A549 (cell line): ENCODE measurements at regions not wholly inside any gene's neighbourhood (a gene's known extent, or its start where the extent isn't known, plus 50 kb on each side); places are given as distances from the start of the nearest gene placed in this dataset.

Source experiments
- ATAC-seq, 2 experiments: fragments of 200-7000 bp in 1 of 2; fragments of >200 bp in 1 of 2; cut with Nextera tagmentation in 1 of 2; cut with Tn5 transposase in 1 of 2; 3 replicates each; pipeline versions ENCODE4 v1.8.0 to v1.9.1; 2018 to 2020; ENCODE audit warnings: mild to moderate bottlenecking in 1 of 2, moderate library complexity in 1 of 2
- CTCF ChIA-PET: fragments of 300-600 bp; sonication (Branson Sonifier 250); formaldehyde crosslinking; extraction: SDS; loops from one replicate; lab custom pipeline; 2021; ENCODE audit warnings: antibody characterized with exemption, inconsistent platforms; lab: Yijun Ruan, JAX
- POLR2A ChIA-PET: fragments of 350-600 bp; formaldehyde crosslinking; extraction: SDS; loops from one replicate; lab custom pipeline; 2021; ENCODE audit warnings: antibody characterized with exemption, inconsistent platforms; lab: Yijun Ruan, JAX
- DNase-seq, 2 experiments: peaks; one replicate each; pipeline versions ENCODE4 v3.0.0 to v3.0.0-alpha.2; 2011 to 2016; ENCODE audit warnings: low read depth in 1 of 2, low spot score in 1 of 2
- FAIRE-seq: peaks from 2 replicates; lab custom pipeline; 2011; peaks lifted over from hg19 to GRCh38; lab: Jason Lieb, UNC
- H3K27ac ChIP-seq, 2 experiments: fragments of >200 bp; sonication (Bioruptor Twin); formaldehyde crosslinking; 3 replicates each; pipeline ENCODE4 v1.5.1; 2016 to 2017
- H3K4me1 ChIP-seq: fragments of >200 bp; sonication (Bioruptor Twin); formaldehyde crosslinking; 3 replicates; pipeline ENCODE4 v1.6.1; 2016
- H3K4me2 ChIP-seq: fragments of >200 bp; sonication (Bioruptor Twin); formaldehyde crosslinking; 3 replicates; pipeline ENCODE4 v1.6.1; 2016
- H3K4me3 ChIP-seq: fragments of >200 bp; sonication (Bioruptor Twin); formaldehyde crosslinking; 3 replicates; pipeline ENCODE4 v1.5.1; 2016
- H3K9me3 ChIP-seq: fragments of >200 bp; sonication (Bioruptor Twin); formaldehyde crosslinking; 3 replicates; pipeline ENCODE4 v1.6.1; 2016
- BCL3 ChIP-seq: fragments of >200 bp; sonication (Bioruptor Twin); formaldehyde crosslinking; IDR thresholded peaks from 3 replicates; pipeline ENCODE4 v1.6.1; 2016
- BHLHE40 ChIP-seq: IDR thresholded peaks from 2 replicates; pipeline ENCODE4 v1.6.1; 2012; ENCODE audit warnings: low read depth, low read length, inconsistent platforms
- CEBPB ChIP-seq, 2 experiments: fragments of >200 bp in 1 of 2; sonication (Bioruptor Twin) in 1 of 2; formaldehyde crosslinking in 1 of 2; IDR thresholded peaks; 2 replicates each; pipeline ENCODE4 v1.6.1; 2012 to 2016
- CHD2 ChIP-seq: fragments of 150-350 bp; IDR thresholded peaks from 2 replicates; pipeline ENCODE4 v1.6.1; 2014; ENCODE audit warnings: low read length; ENCODE audit not compliant: partially characterized antibody
- CHD4 ChIP-seq: fragments of 200-600 bp; sonication (generic); IDR thresholded peaks from 2 replicates; pipeline ENCODE4 v1.6.1; 2016; ENCODE audit warnings: antibody characterized with exemption, mild to moderate bottlenecking, borderline replicate concordance
- CTCF ChIP-seq: fragments of >200 bp; sonication (Bioruptor Twin); formaldehyde crosslinking; IDR thresholded peaks from 3 replicates; pipeline ENCODE4 v1.5.1; 2016
- EP300 ChIP-seq, 2 experiments: fragments of >200 bp; sonication (Bioruptor Twin); formaldehyde crosslinking; IDR thresholded peaks; 2 replicates in 1 of 2; 3 replicates in 1 of 2; pipeline ENCODE4 v1.6.1; 2016 to 2017
- FOXS1 ChIP-seq: fragments of 250-450 bp; sonication (Bioruptor Pico); IDR thresholded peaks from 2 replicates; pipeline ENCODE4 v1.5.0; 2020; ENCODE audit warnings: mild to moderate bottlenecking, moderate library complexity
- HMGXB4 ChIP-seq: fragments of 250-450 bp; sonication (Bioruptor Pico); IDR thresholded peaks from 2 replicates; pipeline ENCODE4 v1.5.0; 2021; ENCODE audit warnings: mild to moderate bottlenecking, moderate library complexity, borderline replicate concordance
- HOXA7 ChIP-seq: fragments of 250-450 bp; sonication (Bioruptor Pico); IDR thresholded peaks from 2 replicates; pipeline ENCODE4 v1.5.0; 2020; ENCODE audit warnings: mild to moderate bottlenecking, moderate library complexity
- HOXB13 ChIP-seq: fragments of 250-450 bp; sonication (Bioruptor Pico); IDR thresholded peaks from 2 replicates; pipeline ENCODE4 v1.5.0; 2020; ENCODE audit warnings: low read depth, mild to moderate bottlenecking, moderate library complexity
- JUNB ChIP-seq: fragments of >200 bp; sonication (Bioruptor Twin); formaldehyde crosslinking; IDR thresholded peaks from 2 replicates; pipeline ENCODE4 v1.6.1; 2016
- KDM1A ChIP-seq: fragments of 200-600 bp; sonication (generic); IDR thresholded peaks from 2 replicates; pipeline ENCODE4 v1.6.1; 2016; ENCODE audit warnings: low read depth, mild to moderate bottlenecking
- KDM5A ChIP-seq: fragments of 200-600 bp; sonication (generic); IDR thresholded peaks from 2 replicates; pipeline ENCODE4 v1.6.1; 2016; ENCODE audit warnings: antibody characterized with exemption, mild to moderate bottlenecking
- MAFK ChIP-seq: fragments of 450-650 bp; IDR thresholded peaks from 2 replicates; pipeline ENCODE4 v1.6.1; 2014; ENCODE audit not compliant: partially characterized antibody
- MAZ ChIP-seq: fragments of 150-350 bp; IDR thresholded peaks from 2 replicates; pipeline ENCODE4 v1.6.1; 2014; ENCODE audit warnings: antibody characterized with exemption, low read depth, low read length, borderline replicate concordance
- NPAS2 ChIP-seq: fragments of 250-450 bp; sonication (Bioruptor Pico); IDR thresholded peaks from 2 replicates; pipeline ENCODE4 v1.8.0; 2022; ENCODE audit warnings: mild to moderate bottlenecking, moderate library complexity, borderline replicate concordance
- PBX3 ChIP-seq: IDR thresholded peaks from 2 replicates; pipeline ENCODE4 v1.6.1; 2012
- POLR2A ChIP-seq: IDR thresholded peaks from 2 replicates; pipeline ENCODE4 v1.6.1; 2012; ENCODE audit warnings: mild to moderate bottlenecking, low read length
- RAD21 ChIP-seq, 2 experiments: fragments of >200 bp in 1 of 2; sonication (Bioruptor Twin) in 1 of 2; formaldehyde crosslinking in 1 of 2; IDR thresholded peaks in 1 of 2; conservative IDR thresholded peaks in 1 of 2; 2 replicates in 1 of 2; 3 replicates in 1 of 2; pipeline ENCODE4 v1.6.1; 2012 to 2018; ENCODE audit warnings: inconsistent platforms in 1 of 2
- REST ChIP-seq: fragments of 200-600 bp; sonication (generic); IDR thresholded peaks from 2 replicates; pipeline ENCODE4 v1.6.1; 2016; ENCODE audit warnings: antibody characterized with exemption, mild to moderate bottlenecking, moderate library complexity
- RFX5 ChIP-seq: fragments of 450-650 bp; IDR thresholded peaks from 2 replicates; pipeline ENCODE4 v1.7.1; 2014; ENCODE audit warnings: antibody characterized with exemption, mild to moderate bottlenecking, moderate library complexity
- TFCP2L1 ChIP-seq: fragments of 250-450 bp; sonication (Bioruptor Pico); IDR thresholded peaks from 2 replicates; pipeline ENCODE4 v1.5.0; 2021; ENCODE audit warnings: mild to moderate bottlenecking
- USF2 ChIP-seq: fragments of 450-650 bp; IDR thresholded peaks from 2 replicates; pipeline ENCODE4 v1.6.1; 2014; ENCODE audit warnings: antibody characterized with exemption
- ZC3H11A ChIP-seq: fragments of 450-650 bp; IDR thresholded peaks from 2 replicates; pipeline ENCODE4 v1.6.1; 2014; ENCODE audit warnings: antibody characterized with exemption, mild to moderate bottlenecking
- ZNF302 ChIP-seq: fragments of 250-450 bp; sonication (Bioruptor Pico); IDR thresholded peaks from 2 replicates; pipeline ENCODE4 v1.9.0; 2021; ENCODE audit warnings: inconsistent platforms, mild to moderate bottlenecking, moderate library complexity
- ZSCAN20 ChIP-seq: fragments of 250-450 bp; sonication (Bioruptor Pico); IDR thresholded peaks from 2 replicates; pipeline ENCODE4 v1.8.0; 2022; ENCODE audit warnings: mild to moderate bottlenecking, moderate library complexity
- WGBS: methylation state at CpG from one replicate; pipeline ENCODE4 v1.1.6; 2017; ENCODE audit errors: missing lambda C conversion rate; 5-methylcytosine and 5-hydroxymethylcytosine counted together

- H3K27ac ChIP-seq = no peak overlapping the region
- ChIA-PET POLR2A (no interaction called here), CTCF (interaction anchor here (0.6 kb wide), 1 partner anchor 204 kb away, joined by 3 read pairs; no protein-coding TSS in a partner anchor)
- H3K4me1 ChIP-seq = no peaks in the 10 kb centered on the region
- no peaks in the 10 kb centered on the region for H3K9me3 ChIP-seq
- 40% methylated on average over 7 of the region's 7 CpGs for WGBS
- no peak overlapping the region for H3K4me3 ChIP-seq
- no peak for FAIRE-seq
- no peak for TF ChIP-seq REST
- no peak for TF ChIP-seq RAD21 (conservative IDR thresholded peaks at IDR 0.05 in 1 of 2, IDR thresholded peaks at IDR 0.05 in 1 of 2)
- TF ChIP-seq BCL3 = no peak
- TF ChIP-seq HOXB13 (CRISPR knock-in tag) = no peak
- no peak for TF ChIP-seq MAFK
- no peak for TF ChIP-seq MAZ
- no peak for TF ChIP-seq CEBPB (IDR thresholded peaks at IDR 0.05)
- TF ChIP-seq TFCP2L1 (CRISPR knock-in tag) = no peak
- TF ChIP-seq HOXA7 (CRISPR knock-in tag) = no peak
- no peak for TF ChIP-seq HMGXB4 (CRISPR knock-in tag)
- TF ChIP-seq USF2 = no peak
- no peak for TF ChIP-seq KDM5A
- no peak for TF ChIP-seq FOXS1 (CRISPR knock-in tag)
- TF ChIP-seq ZC3H11A = no peak
- no peak for TF ChIP-seq JUNB
- DNase-seq = no peak
- ATAC-seq = no peak
- no peak overlapping the region for H3K4me2 ChIP-seq
Measured at GRCh38 chr1:50278410-50278809, 144.8 kb downstream of the DMRTA2 start.

GRCh38 chr1:50275566-50275965 lies 147.7 kb downstream of the DMRTA2 start:
- Histone ChIP-seq H3K4me3 (no peak overlapping the region), H3K4me2 (no peak overlapping the region), H3K9me3 (no peaks in the 10 kb centered on the region), H3K4me1 (no peaks in the 10 kb centered on the region), H3K27ac (no peak overlapping the region)
- FAIRE-seq (no peak), DNase-seq (no peak), ATAC-seq (no peak)
- TF ChIP-seq NPAS2 (no peak), USF2 (no peak), EP300 (IDR thresholded peaks at IDR 0.05) (no peak), ZNF302 (CRISPR knock-in tag) (no peak), POLR2A (no peak), TFCP2L1 (CRISPR knock-in tag) (no peak), CHD2 (no peak), CHD4 (no peak), RFX5 (no peak), ZSCAN20 (CRISPR knock-in tag) (no peak), BHLHE40 (no peak), CTCF (no peak), KDM1A (no peak), JUNB (no peak), PBX3 (no peak)
- ChIA-PET POLR2A (no interaction called here), CTCF (no interaction called here)
- WGBS = 13% methylated on average over 7 of the region's 9 CpGs
